ENCODE measurements at regions not wholly inside any gene's neighbourhood (a gene's known extent, or its start where the extent isn't known, plus 50 kb on each side); places are given as distances from the start of the nearest gene placed in this dataset.

DNA sequence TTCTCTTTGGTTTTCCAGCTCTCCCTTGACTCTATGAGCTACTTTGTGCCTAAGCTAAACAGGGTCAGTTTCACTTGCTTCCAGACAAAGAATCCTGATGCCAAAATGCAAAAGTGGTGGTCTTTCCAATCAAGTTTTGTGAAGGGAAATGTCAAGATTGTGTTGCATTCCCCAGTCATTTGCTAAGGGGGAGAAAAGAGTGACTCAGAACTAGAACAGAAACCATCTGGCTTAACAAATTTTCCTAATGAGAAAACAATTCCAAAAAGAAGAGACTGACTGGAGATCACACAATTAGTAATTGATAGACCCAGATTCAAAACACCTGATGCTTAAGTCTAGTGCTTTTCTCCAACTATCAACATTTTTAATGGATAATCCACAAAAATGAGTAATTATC is 235.1 kb upstream of the DIO2 start:
- Mint-ChIP-seq H3K4me1 (no peaks in the 10 kb centered on the region), H3K36me3 (ENCODE audit: low read depth) (no peaks in the 10 kb centered on the region), H3K27me3 (no peaks in the 10 kb centered on the region), H3K27ac (peak overlapping the region; percentile 14), H3K4me3 (no peak overlapping the region), H3K9me3 (peaks cover 7% of the 10 kb centered on the region)
- DNase-seq: no peak
- intact Hi-C loops (cut with micrococcal nuclease): no loop called here

DNA sequence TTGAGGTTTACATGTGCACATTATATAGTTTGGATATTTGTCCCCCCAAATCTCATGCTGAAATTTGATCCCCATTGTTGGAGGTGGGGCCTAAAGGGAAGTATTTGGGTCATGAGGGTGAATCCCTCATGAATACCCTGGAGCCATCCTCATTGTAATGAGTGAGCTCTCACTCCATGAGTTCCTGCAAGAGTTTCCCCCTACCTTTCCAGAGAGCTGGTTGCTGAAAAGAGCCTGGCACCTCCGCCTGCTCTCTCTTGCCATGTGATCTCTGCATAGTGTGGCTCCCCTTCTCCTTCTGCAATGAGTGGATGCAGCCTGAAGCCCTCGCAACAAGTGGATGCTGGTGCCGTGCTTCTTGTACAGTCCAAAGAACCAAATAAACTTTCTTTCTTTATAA is 234.3 kb upstream of the DIO2 start:
- Mint-ChIP-seq H3K27me3 (no peaks in the 10 kb centered on the region), H3K4me1 (no peaks in the 10 kb centered on the region), H3K27ac (no peak overlapping the region), H3K36me3 (ENCODE audit: low read depth) (no peaks in the 10 kb centered on the region), H3K4me3 (no peak overlapping the region), H3K9me3 (peaks cover 3% of the 10 kb centered on the region)
- intact Hi-C loops (cut with micrococcal nuclease): no loop called here
- DNase-seq: no peak

DNA sequence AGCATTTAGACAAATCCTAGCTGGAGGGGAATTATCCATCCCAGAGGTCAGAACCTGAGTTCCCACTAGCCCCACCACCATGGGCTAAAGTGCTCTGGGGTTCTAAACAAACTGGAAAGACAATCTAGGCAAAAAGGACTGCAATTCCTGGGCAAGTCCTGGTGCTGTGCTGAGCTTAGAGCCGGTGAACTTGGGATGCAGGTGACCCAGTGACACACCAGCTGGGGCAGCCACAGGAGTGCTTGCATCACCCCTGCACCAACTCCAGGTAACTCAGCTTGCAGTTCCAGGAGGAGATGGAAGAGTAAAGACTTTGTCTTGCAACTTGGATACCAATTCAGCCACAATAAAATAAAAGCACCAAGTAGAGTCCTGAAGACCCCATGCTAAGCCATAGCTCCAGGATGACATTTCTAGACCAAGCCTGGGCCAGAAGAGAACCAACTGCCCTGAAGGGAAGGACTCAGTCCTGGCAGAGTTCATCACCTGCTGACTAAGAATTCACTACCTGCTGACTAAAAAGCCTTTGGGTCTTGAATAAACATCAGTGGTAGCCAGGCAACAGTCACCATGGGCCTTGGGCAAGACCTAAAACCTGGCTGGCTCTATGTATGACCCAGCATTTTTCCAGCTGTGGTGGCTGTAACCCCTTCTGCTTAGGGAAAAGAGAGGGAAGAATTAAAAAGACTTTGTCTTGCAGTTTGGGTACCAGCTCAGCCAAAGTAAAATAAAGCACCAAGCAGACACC is 223.4 kb upstream of the DIO2 start:
- H3K27me3 Mint-ChIP-seq: no peaks in the 10 kb centered on the region
- intact Hi-C loops (cut with micrococcal nuclease): no loop called here
- H3K36me3 Mint-ChIP-seq (ENCODE audit: low read depth): no peaks in the 10 kb centered on the region
- no peaks in the 10 kb centered on the region for H3K4me1 Mint-ChIP-seq
- H3K9me3 Mint-ChIP-seq: no peaks in the 10 kb centered on the region
- no peak overlapping the region for H3K4me3 Mint-ChIP-seq
- DNase-seq: no peak
- H3K27ac Mint-ChIP-seq: no peak overlapping the region

DNA sequence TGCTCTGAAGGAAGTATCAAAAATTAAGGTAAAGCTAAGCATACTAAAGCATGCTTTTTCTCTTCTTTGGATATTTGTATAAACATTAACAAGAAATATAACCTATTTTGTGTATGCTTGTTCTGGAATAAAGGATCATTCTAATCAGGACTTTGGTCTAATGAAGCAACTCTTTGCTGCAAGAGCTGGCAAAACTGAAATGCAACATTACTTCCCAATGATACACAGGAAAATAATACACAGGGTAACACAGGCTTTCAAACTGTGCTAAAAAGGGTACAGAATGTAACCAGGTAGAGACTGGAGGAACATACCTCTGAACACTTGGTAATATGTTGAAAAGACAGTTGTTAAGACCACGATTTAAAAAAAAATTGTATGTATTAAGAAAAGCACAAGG is 222.5 kb upstream of the DIO2 start:
- DNase-seq: no peak
- H3K4me1 Mint-ChIP-seq: no peaks in the 10 kb centered on the region
- H3K27ac Mint-ChIP-seq: no peak overlapping the region
- intact Hi-C loops (cut with micrococcal nuclease): no loop called here
- H3K27me3 Mint-ChIP-seq: no peaks in the 10 kb centered on the region
- no peaks in the 10 kb centered on the region for H3K9me3 Mint-ChIP-seq
- H3K36me3 Mint-ChIP-seq (ENCODE audit: low read depth): no peaks in the 10 kb centered on the region
- H3K4me3 Mint-ChIP-seq: no peak overlapping the region

DNA sequence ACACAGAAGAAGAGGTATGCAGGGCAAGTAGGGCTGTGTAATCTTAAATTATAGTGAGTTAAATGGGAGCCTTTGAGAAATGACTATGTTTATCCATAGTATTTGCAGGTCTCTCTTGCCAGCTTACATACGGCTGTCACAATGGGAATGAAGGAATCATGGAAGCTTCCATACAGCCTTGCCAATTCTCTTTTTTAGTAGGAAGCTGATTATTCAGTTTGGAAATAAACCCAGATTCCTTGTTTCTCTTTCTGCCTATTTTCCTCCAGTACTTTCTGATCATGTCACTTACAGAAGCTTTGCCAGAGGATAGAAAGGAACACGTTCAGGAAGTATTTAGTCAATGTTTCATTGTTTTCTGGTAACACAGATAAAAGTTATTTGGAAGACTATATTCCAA is 217.4 kb upstream of the DIO2 start:
- H3K27me3 Mint-ChIP-seq: no peaks in the 10 kb centered on the region
- intact Hi-C loops (cut with micrococcal nuclease): no loop called here
- DNase-seq: no peak

DNA sequence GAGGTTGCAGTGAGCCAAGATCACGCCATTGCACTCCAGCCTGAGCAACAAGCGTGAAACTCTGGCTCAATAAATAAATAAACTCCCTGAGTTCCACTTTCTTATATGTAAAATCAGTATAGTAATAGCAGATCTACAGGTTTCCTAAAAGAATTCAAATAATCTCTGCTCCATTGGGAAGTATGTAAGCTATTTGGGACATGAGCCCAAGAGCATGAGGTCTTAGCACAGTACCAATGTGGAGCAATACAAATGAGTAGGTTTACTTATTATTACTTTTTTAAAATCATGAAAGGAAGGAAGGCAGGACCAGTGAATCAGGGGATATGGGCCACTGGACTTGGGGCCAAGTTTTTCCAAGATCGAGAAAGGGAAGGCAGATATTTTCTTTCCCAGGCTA is 216.9 kb upstream of the DIO2 start:
- H3K27ac Mint-ChIP-seq: no peak overlapping the region
- H3K9me3 Mint-ChIP-seq: no peaks in the 10 kb centered on the region
- no peaks in the 10 kb centered on the region for H3K36me3 Mint-ChIP-seq (ENCODE audit: low read depth)
- no peaks in the 10 kb centered on the region for H3K27me3 Mint-ChIP-seq
- no peaks in the 10 kb centered on the region for H3K4me1 Mint-ChIP-seq
- no peak for DNase-seq
- intact Hi-C loops (cut with micrococcal nuclease): no loop called here
- no peak overlapping the region for H3K4me3 Mint-ChIP-seq

More for the DNA sequence above, 217.4 kb upstream of the DIO2 start:
- H3K36me3 Mint-ChIP-seq (ENCODE audit: low read depth): no peaks in the 10 kb centered on the region
- H3K9me3 Mint-ChIP-seq: no peaks in the 10 kb centered on the region
- no peak overlapping the region for H3K4me3 Mint-ChIP-seq
- no peak overlapping the region for H3K27ac Mint-ChIP-seq
- no peaks in the 10 kb centered on the region for H3K4me1 Mint-ChIP-seq

DNA sequence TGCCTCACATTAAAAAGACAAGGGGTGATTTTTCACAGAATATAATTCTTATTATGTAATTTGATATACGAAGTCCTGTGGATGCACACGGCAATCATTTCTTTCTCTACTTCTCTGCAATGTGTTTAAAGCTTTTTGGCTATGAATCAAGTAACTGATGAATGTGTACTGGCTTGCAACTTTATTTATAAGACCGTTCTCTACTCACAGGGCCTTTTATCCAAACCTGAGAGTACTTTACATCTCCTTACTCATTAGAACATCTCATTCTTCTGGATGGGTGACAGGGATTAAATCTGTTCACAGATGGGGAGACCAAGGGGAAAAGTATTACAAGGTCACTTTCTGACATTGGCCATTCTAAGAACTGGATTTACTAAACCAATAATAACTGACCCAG is 215.8 kb upstream of the DIO2 start:
- intact Hi-C loops (cut with micrococcal nuclease): no loop called here

DNA sequence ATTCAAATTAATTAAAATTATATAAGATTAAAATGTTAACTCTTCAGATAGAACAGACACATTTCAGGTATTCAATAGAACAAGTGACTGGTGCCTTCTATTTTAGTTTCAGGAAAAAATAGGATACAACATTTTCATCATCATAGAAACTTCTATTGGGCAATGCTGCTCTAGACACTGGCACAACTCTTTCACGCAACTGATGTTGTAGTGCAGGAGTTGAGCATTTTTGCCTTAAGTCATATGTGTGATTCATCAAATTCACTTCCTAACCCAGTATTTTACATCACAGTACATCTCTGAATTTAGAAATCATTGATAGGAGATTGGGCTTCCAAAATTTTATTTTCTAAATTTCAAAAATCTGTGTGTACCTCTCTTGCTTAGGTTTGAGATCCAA is 215.4 kb upstream of the DIO2 start:
- H3K4me1 Mint-ChIP-seq: no peaks in the 10 kb centered on the region
- intact Hi-C loops (cut with micrococcal nuclease): no loop called here

More for the DNA sequence above, 215.8 kb upstream of the DIO2 start:
- Mint-ChIP-seq H3K9me3 (no peaks in the 10 kb centered on the region), H3K27ac (no peak overlapping the region), H3K36me3 (ENCODE audit: low read depth) (no peaks in the 10 kb centered on the region), H3K27me3 (no peaks in the 10 kb centered on the region), H3K4me1 (no peaks in the 10 kb centered on the region), H3K4me3 (no peak overlapping the region)
- no peak for DNase-seq

DNA sequence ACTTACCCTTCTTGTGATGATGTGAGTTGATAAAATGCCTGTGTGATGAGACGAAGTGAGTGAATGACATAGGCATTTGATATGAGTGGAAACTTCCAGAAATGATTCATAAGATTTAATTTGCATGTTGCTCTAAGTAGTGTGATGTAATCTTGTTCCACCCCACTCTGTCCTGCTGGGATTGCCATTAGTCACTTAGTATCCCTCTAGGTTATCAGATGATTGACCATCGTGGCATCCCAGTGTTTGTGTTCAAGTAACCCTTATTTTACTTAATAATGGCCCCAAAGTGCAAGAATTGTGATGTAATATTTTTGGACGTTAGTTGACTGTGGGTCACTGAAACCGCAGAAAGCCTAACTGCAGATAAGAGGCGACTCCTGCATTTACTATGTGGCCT is 214.4 kb upstream of the DIO2 start:
- no peaks in the 10 kb centered on the region for H3K4me1 Mint-ChIP-seq
- no peaks in the 10 kb centered on the region for H3K27me3 Mint-ChIP-seq
- no peak overlapping the region for H3K27ac Mint-ChIP-seq
- intact Hi-C loops (cut with micrococcal nuclease): no loop called here
- no peaks in the 10 kb centered on the region for H3K36me3 Mint-ChIP-seq (ENCODE audit: low read depth)
- H3K9me3 Mint-ChIP-seq: no peaks in the 10 kb centered on the region
- no peak overlapping the region for H3K4me3 Mint-ChIP-seq
- DNase-seq: no peak

More for the DNA sequence above, 215.4 kb upstream of the DIO2 start:
- H3K9me3 Mint-ChIP-seq: no peaks in the 10 kb centered on the region
- no peak overlapping the region for H3K27ac Mint-ChIP-seq
- H3K36me3 Mint-ChIP-seq (ENCODE audit: low read depth): no peaks in the 10 kb centered on the region
- DNase-seq: no peak
- H3K27me3 Mint-ChIP-seq: no peaks in the 10 kb centered on the region
- no peak overlapping the region for H3K4me3 Mint-ChIP-seq

DNA sequence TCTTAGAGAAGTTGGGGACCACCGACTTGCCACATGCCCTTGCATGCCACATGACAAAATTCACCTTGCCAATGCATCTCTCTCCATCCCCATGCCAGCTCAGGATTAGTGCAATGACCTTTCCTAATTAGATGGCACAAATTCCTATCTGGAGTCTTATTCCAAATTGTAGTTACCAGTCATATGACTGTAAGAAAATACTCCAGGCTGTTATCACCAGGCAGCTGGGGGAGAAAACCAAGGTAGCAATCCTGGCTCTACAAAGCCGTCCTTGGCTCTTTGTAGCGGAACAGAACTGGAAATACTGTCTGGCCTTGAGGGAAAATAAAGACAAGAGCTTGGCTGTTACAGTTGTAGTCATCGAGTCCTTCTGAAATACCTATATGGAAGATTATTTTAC is 208.5 kb upstream of the DIO2 start:
- no peaks in the 10 kb centered on the region for H3K4me1 Mint-ChIP-seq
- no peaks in the 10 kb centered on the region for H3K27me3 Mint-ChIP-seq
- DNase-seq: no peak
- intact Hi-C loops (cut with micrococcal nuclease): no loop called here
- no peak overlapping the region for H3K27ac Mint-ChIP-seq
- no peaks in the 10 kb centered on the region for H3K36me3 Mint-ChIP-seq (ENCODE audit: low read depth)
- no peak overlapping the region for H3K4me3 Mint-ChIP-seq
- no peaks in the 10 kb centered on the region for H3K9me3 Mint-ChIP-seq

DNA sequence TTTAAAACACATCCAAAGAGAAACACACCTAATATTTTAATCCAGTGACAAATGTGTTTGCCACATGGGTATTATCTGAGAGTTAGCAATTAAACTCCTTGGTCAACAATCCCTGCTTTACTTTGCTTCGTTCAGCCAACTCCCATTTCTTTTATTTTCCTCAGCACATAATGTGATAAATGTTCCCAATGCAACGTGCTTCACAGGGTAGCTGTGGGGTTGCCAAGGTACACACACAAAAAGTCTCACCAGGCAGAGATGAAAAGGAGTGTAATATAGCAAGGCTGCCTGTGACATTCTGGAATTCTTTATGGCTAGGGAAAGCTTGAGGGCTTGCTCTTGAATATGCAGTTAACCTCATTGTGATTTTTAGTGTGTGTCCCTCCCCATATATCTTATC is 208.0 kb upstream of the DIO2 start:
- Mint-ChIP-seq H3K4me3 (no peak overlapping the region), H3K9me3 (no peaks in the 10 kb centered on the region), H3K27ac (no peak overlapping the region), H3K27me3 (no peaks in the 10 kb centered on the region), H3K4me1 (no peaks in the 10 kb centered on the region), H3K36me3 (ENCODE audit: low read depth) (no peaks in the 10 kb centered on the region)
- no peak for DNase-seq
- intact Hi-C loops (cut with micrococcal nuclease): no loop called here

DNA sequence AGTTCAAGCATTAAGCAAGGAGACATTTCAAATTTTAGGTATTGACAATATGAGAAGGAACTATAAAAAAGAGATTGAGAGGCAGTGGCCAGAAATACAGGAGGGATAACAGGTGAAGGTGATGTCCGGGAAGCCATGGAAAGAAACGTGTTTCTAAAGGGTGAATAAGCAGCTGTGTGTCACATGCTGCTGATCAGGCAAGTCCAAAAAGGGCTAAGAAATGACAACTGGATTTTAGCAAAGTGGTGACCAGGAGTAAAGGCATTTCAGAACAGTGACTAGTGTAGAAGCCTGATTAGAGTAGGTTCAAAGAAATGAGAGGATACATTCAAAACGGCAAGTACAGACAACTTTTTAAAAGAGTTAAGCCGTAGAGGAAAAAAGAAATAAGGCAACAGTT is 204.3 kb upstream of the DIO2 start:
- H3K36me3 Mint-ChIP-seq (ENCODE audit: low read depth): no peaks in the 10 kb centered on the region
- intact Hi-C loops (cut with micrococcal nuclease): no loop called here
- no peaks in the 10 kb centered on the region for H3K4me1 Mint-ChIP-seq
- no peaks in the 10 kb centered on the region for H3K27me3 Mint-ChIP-seq
- no peak overlapping the region for H3K27ac Mint-ChIP-seq
- DNase-seq: no peak
- H3K4me3 Mint-ChIP-seq: no peak overlapping the region
- H3K9me3 Mint-ChIP-seq: no peaks in the 10 kb centered on the region

DNA sequence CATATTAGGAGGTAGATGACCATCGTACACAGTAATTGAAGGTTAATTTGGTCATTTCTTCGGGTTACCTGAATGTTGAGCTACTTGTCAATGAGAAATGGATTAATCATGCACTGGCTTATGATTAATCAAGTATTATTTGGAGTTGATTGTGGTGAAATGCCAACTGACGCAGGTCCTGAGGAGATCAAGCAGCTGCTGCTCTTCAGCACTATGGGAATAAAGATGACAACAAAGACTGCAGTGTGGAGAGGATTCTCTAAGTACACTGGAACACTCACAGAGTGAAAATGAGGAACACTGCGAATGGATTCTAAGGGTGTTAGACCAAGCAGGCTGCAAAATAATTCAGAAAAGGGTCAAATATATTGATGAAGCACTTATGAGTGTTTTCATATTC is 202.8 kb upstream of the DIO2 start:
- intact Hi-C loops (cut with micrococcal nuclease): no loop called here
- no peaks in the 10 kb centered on the region for H3K9me3 Mint-ChIP-seq
- no peak overlapping the region for H3K4me3 Mint-ChIP-seq
- no peak for DNase-seq
- no peaks in the 10 kb centered on the region for H3K27me3 Mint-ChIP-seq
- H3K27ac Mint-ChIP-seq: no peak overlapping the region
- H3K36me3 Mint-ChIP-seq (ENCODE audit: low read depth): no peaks in the 10 kb centered on the region
- H3K4me1 Mint-ChIP-seq: no peaks in the 10 kb centered on the region

DNA sequence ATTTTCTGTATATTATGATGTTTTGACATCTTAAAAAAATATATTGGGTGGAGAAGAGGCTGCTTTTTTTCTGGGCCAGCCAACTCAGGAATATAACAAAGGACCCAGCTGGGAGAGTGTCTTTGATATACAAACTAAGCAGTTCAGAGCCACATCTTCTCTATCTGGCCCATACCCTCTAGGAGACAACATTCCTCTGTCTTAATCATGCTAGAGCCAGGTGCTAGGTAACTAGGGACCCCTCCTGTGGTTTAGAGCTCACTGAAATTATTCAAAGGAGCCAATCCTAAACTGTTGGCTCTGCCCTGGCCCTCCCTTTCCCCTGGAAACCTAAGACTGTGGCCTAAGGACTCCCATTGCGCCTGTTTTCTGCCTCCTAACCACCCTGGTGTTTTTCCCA is 193.1 kb upstream of the DIO2 start:
- Mint-ChIP-seq H3K36me3 (ENCODE audit: low read depth) (no peaks in the 10 kb centered on the region), H3K4me1 (no peaks in the 10 kb centered on the region), H3K27ac (no peak overlapping the region), H3K9me3 (no peaks in the 10 kb centered on the region), H3K27me3 (no peaks in the 10 kb centered on the region), H3K4me3 (no peak overlapping the region)
- DNase-seq: no peak
- intact Hi-C loops (cut with micrococcal nuclease): no loop called here

DNA sequence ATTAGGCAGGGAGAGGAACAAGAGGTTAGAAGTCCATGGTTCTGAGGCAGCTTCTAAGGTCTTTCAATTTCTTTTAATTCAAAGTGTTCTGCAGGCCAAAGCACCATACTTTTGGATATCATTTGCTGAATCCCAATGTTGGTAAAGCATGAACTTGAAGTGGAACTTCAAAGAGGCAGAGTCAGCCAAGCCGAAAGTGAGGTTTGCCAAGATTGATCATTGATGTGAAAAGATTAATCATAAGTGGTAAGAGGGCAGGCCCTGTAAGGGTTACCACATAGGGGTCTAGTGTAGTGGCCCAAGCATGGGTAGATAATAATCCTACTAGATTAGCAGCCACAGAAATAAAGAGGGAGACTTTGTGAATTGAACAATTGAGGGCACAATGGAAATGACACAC is 191.7 kb upstream of the DIO2 start:
- Mint-ChIP-seq H3K27ac (no peak overlapping the region), H3K9me3 (no peaks in the 10 kb centered on the region), H3K4me3 (no peak overlapping the region), H3K27me3 (no peaks in the 10 kb centered on the region), H3K36me3 (ENCODE audit: low read depth) (no peaks in the 10 kb centered on the region), H3K4me1 (no peaks in the 10 kb centered on the region)
- DNase-seq: no peak
- intact Hi-C loops (cut with micrococcal nuclease): no loop called here

All from activated CD4-positive, alpha-beta T cell treated with anti-CD3 and anti-CD28 coated beads, Interleukin-2, amount 10 ng/mL, durations not matched to agents 24 days and 14 days (primary cell).